ENCODE measurements at regions not wholly inside any gene's neighbourhood (a gene's known extent, or its start where the extent isn't known, plus 50 kb on each side); places are given as distances from the start of the nearest gene placed in this dataset.

DNA sequence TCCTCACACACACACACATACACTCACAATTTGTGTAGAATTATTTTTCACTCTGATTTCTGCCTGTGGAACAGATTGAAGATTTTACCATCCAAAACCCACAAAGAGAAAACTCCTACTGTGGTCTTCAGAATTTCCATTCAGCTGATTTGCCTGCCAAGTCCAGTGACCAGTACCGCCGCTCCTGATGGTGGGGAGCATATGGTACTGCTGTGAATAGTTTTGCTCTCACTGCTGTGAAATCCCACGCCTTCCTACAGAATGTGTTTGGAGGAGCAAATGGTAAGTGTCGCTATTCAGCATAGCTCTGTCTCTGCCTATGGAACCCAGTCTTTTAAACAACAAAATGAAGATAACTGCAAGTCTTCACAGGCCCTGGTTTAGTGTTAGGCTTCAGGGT, 629.5 kb downstream of the LMO4 start:
- no peak for TF ChIP-seq POLR2AphosphoS5 (IDR thresholded peaks at IDR 0.05)
- TF ChIP-seq EP300 (IDR thresholded peaks at IDR 0.05) = no peak

Measured in suprapubic skin (tissue), 4 donors.